ENCODE measurements at regions not wholly inside any gene's neighbourhood (a gene's known extent, or its start where the extent isn't known, plus 50 kb on each side); places are given as distances from the start of the nearest gene placed in this dataset.

- DNase-seq (ENCODE audit: low read depth), result no peak
- TF ChIP-seq, protein P1, sequence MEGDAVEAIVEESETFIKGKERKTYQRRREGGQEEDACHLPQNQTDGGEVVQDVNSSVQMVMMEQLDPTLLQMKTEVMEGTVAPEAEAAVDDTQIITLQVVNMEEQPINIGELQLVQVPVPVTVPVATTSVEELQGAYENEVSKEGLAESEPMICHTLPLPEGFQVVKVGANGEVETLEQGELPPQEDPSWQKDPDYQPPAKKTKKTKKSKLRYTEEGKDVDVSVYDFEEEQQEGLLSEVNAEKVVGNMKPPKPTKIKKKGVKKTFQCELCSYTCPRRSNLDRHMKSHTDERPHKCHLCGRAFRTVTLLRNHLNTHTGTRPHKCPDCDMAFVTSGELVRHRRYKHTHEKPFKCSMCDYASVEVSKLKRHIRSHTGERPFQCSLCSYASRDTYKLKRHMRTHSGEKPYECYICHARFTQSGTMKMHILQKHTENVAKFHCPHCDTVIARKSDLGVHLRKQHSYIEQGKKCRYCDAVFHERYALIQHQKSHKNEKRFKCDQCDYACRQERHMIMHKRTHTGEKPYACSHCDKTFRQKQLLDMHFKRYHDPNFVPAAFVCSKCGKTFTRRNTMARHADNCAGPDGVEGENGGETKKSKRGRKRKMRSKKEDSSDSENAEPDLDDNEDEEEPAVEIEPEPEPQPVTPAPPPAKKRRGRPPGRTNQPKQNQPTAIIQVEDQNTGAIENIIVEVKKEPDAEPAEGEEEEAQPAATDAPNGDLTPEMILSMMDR (IDR thresholded peaks at IDR 0.05; ENCODE audit: low read depth, low read length, missing control alignments), result no peak
- in situ Hi-C loops (cut with HindIII; ENCODE audit: low sequenced_read_pairs), result no loop called here
- H3K4me3 ChIP-seq (ENCODE audit: low read depth, low read length), result no peak overlapping the region
Observed at GRCh38 chr16:9523994-9524393, 432.6 kb downstream of the HAPSTR1 start.

- in situ Hi-C loops (cut with HindIII; ENCODE audit: low sequenced_read_pairs), result no loop called here
- TF ChIP-seq, protein P1 (IDR thresholded peaks at IDR 0.05; ENCODE audit: low read depth, low read length, missing control alignments), result no peak
- no peak overlapping the region for H3K4me3 ChIP-seq (ENCODE audit: low read depth, low read length)
- DNase-seq (ENCODE audit: low read depth), result no peak
Observed at GRCh38 chr16:9525037-9525436, 433.6 kb downstream of the HAPSTR1 start.

DNA sequence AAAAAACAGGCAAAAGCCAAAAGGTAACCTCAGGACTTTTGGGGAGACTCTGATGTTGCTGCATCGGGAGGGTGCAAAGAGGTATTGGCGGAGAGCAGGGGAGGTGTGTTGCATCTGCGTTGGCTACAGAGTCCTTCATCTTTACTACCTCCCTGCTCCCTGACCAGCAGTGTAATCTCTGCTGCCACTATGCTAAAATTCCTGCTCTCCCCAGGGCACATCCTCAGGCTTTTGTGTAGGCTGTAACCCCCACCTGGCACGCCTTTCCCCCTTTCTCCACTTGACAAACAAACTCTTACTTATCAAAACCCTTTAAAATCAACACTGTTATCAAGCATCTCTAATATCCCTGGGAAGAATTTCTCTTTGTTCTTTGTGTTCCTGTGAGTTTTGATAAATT, 435.3 kb downstream of the HAPSTR1 start:
- DNase-seq (ENCODE audit: low read depth), result no peak
- TF ChIP-seq, protein P1 (IDR thresholded peaks at IDR 0.05; ENCODE audit: low read depth, low read length, missing control alignments), result no peak
- no peak overlapping the region for H3K4me3 ChIP-seq (ENCODE audit: low read depth, low read length)
- in situ Hi-C loops (cut with HindIII; ENCODE audit: low sequenced_read_pairs), result no loop called here

DNA sequence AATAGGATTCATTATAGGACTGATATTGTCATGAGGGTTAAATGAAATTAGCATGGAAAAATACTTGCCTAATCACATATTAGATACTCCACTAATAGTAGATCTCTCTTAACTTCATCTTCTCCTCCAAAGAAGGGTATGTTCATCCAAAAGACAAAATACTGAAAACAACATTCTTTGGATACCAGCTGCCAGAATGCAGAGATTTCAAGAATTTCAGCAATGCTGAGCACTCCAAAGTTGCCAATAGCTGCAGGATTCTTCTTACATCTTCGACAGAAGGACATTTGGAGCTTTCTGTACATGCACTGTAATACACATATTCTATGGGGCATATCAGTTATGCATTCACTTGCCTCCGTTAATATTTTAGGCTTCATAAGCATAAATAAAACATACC, 436.5 kb downstream of the HAPSTR1 start:
- no peak overlapping the region for H3K4me3 ChIP-seq (ENCODE audit: low read depth, low read length)
- in situ Hi-C loops (cut with HindIII; ENCODE audit: low sequenced_read_pairs), result no loop called here
- DNase-seq (ENCODE audit: low read depth), result no peak
- TF ChIP-seq, protein P1 (IDR thresholded peaks at IDR 0.05; ENCODE audit: low read depth, low read length, missing control alignments), result no peak

DNA sequence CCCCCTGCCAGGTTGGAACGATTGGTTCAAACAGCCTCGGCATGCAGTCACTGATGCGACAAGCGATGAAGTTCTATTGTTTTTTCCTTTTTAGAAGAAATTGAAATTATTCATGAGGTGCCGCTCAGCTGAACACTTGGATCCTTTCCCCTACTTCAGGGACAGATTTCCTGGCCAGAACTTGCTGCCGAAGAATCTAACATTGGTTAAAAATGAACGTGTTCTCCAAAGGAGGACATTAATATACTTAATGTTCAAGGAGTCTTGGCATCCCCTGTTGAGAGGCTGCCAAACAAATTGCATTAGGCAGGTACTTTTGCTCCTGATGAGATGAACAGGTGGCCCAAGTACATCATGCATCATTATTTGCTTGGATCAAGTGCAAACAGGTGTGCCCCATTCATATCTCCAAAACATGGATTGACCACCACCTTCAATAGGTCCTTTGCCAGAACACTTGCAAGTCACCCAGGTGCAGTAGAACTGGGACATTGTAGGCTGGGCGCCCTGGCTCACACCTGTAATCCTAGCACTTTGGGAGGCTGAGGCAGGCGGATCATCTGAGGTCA, 437.2 kb downstream of the HAPSTR1 start:
- in situ Hi-C loops (cut with HindIII; ENCODE audit: low sequenced_read_pairs), result no loop called here
- no peak for DNase-seq (ENCODE audit: low read depth)
- TF ChIP-seq, protein P1 (IDR thresholded peaks at IDR 0.05; ENCODE audit: low read depth, low read length, missing control alignments), result no peak
- H3K4me3 ChIP-seq (ENCODE audit: low read depth, low read length), result no peak overlapping the region

GRCh38 chr16:9533042-9533441, 441.6 kb downstream of the HAPSTR1 start:
- in situ Hi-C loops (cut with HindIII; ENCODE audit: low sequenced_read_pairs), result no loop called here
- TF ChIP-seq, protein P1 (IDR thresholded peaks at IDR 0.05; ENCODE audit: low read depth, low read length, missing control alignments), result no peak
- no peak overlapping the region for H3K4me3 ChIP-seq (ENCODE audit: low read depth, low read length)
- no peak for DNase-seq (ENCODE audit: low read depth)

All from astrocyte of the cerebellum (primary cell).